ENCODE measurements at regions not wholly inside any gene's neighbourhood (a gene's known extent, or its start where the extent isn't known, plus 50 kb on each side); places are given as distances from the start of the nearest gene placed in this dataset.

- no peak for TF ChIP-seq ZNF416 (CRISPR knock-in tag; IDR thresholded peaks at IDR 0.05)
- POLR2A ChIA-PET, result no interaction called here
- Mint-ChIP-seq H3K36me3 (no peaks in the 10 kb centered on the region), H3K27ac (no peak overlapping the region), H3K27me3 (ENCODE audit: low read depth) (no peaks in the 10 kb centered on the region; the same call in 1 of the 2 replicates), H3K4me3 (no peak overlapping the region), H3K4me1 (peaks cover 29% of the 10 kb centered on the region), H3K9me3 (no peaks in the 10 kb centered on the region)
- DNase-seq (ENCODE audit: low spot score) (no peak), ATAC-seq (no peak)
- CTCF ChIA-PET, result no interaction called here
Observed at GRCh38 chr18:70457223-70457622, 168.4 kb downstream of the SOCS6 start.

DNA sequence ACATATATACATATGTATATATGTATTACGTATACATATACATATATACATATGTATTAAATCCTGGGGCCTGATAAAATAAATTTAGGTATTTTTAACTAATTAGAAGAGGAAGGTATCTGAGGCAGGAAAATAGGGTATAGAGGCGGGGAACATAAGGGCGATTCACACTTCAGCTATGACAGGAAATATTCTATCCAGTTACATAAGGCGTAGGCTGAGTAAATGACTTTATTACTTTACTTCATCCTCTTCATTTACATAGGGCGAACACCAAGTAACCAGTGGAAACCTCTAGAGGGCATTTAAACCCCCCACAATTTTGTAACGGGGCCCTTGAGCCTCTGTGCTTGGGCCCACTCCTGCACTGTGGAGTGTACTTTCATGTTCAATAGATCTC lies 167.5 kb downstream of the SOCS6 start:
- TF ChIP-seq FOXP4 (CRISPR knock-in tag; IDR thresholded peaks at IDR 0.05), result no peak
- no peak for TF ChIP-seq ZNF138 (CRISPR knock-in tag; conservative IDR thresholded peaks at IDR 0.05)
- no peak for TF ChIP-seq PRRX2 (CRISPR knock-in tag; IDR thresholded peaks at IDR 0.05)
- TF ChIP-seq, protein P1, sequence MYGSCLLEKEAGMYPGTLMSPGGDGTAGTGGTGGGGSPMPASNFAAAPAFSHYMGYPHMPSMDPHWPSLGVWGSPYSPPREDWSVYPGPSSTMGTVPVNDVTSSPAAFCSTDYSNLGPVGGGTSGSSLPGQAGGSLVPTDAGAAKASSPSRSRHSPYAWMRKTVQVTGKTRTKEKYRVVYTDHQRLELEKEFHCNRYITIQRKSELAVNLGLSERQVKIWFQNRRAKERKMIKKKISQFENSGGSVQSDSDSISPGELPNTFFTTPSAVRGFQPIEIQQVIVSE (CRISPR knock-in tag; IDR thresholded peaks at IDR 0.05; ENCODE audit: borderline replicate concordance), result no peak
- no peak for TF ChIP-seq ARID4B (CRISPR knock-in tag; IDR thresholded peaks at IDR 0.05; ENCODE audit: borderline replicate concordance)
- TF ChIP-seq ZSCAN18 (CRISPR knock-in tag; IDR thresholded peaks at IDR 0.05), result no peak
- no peak for TF ChIP-seq TP53 (CRISPR knock-in tag; IDR thresholded peaks at IDR 0.05)
- no peak for TF ChIP-seq ZNF671 (CRISPR knock-in tag; IDR thresholded peaks at IDR 0.05)
- TF ChIP-seq PRDM15 (CRISPR knock-in tag; IDR thresholded peaks at IDR 0.05), result no peak
- TF ChIP-seq JAZF1 (CRISPR knock-in tag; IDR thresholded peaks at IDR 0.05), result no peak
- TF ChIP-seq CREM (CRISPR knock-in tag; IDR thresholded peaks at IDR 0.05), result no peak
- no peak for TF ChIP-seq NR2C2 (CRISPR knock-in tag; IDR thresholded peaks at IDR 0.05)
- TF ChIP-seq ZNF263 (CRISPR knock-in tag; IDR thresholded peaks at IDR 0.05; ENCODE audit: low read depth), result no peak
- no peak for TF ChIP-seq TCF7 (CRISPR knock-in tag; IDR thresholded peaks at IDR 0.05; ENCODE audit: low read depth)
- TF ChIP-seq JUN (CRISPR knock-in tag; IDR thresholded peaks at IDR 0.05), result no peak
- TF ChIP-seq ESRRA (CRISPR knock-in tag; IDR thresholded peaks at IDR 0.05; ENCODE audit: borderline replicate concordance), result no peak
- CTCF ChIA-PET, result no interaction called here
- ATAC-seq (no peak), DNase-seq (ENCODE audit: low spot score) (no peak)
- POLR2A ChIA-PET, result no interaction called here
- Mint-ChIP-seq H3K27ac (no peak overlapping the region), H3K9me3 (no peaks in the 10 kb centered on the region), H3K27me3 (ENCODE audit: low read depth) (no peaks in the 10 kb centered on the region; the same call in 1 of the 2 replicates), H3K4me1 (peaks cover 35% of the 10 kb centered on the region), H3K36me3 (no peaks in the 10 kb centered on the region), H3K4me3 (no peak overlapping the region)
